HepG2 (cell line): ENCODE measurements at regions not wholly inside any gene's neighbourhood (a gene's known extent, or its start where the extent isn't known, plus 50 kb on each side); places are given as distances from the start of the nearest gene placed in this dataset.

ENCODE experiments used
- ATF3 ChIP-seq: sonication (generic); formaldehyde crosslinking; IDR thresholded peaks from 2 replicates; pipeline ENCODE4 v1.4.0; 2020; ENCODE audit warnings: missing genetic modification reagents
- HDAC2 ChIP-seq: sonication (generic); formaldehyde crosslinking; IDR thresholded peaks from 2 replicates; pipeline ENCODE4 v1.4.0; 2020; ENCODE audit warnings: missing genetic modification reagents
- KDM5A ChIP-seq: fragments of 200-600 bp; sonication (generic); IDR thresholded peaks from 2 replicates; pipeline ENCODE4 v1.7.0; 2018; ENCODE audit warnings: antibody characterized with exemption, mild to moderate bottlenecking, low read length, borderline replicate concordance
- MAFK ChIP-seq, 2 experiments: IDR thresholded peaks in 1 of 2; conservative IDR thresholded peaks in 1 of 2; 2 replicates each; pipeline ENCODE4 v1.6.1; 2011; ENCODE audit warnings: improper control_type of control experiment in 2 of 2, low read length in 2 of 2
- POLR2A ChIP-seq, 2 experiments: IDR thresholded peaks; 2 replicates each; pipeline ENCODE4 v1.6.1; 2011; ENCODE audit warnings: low read depth in 2 of 2, low read length in 2 of 2, mild to moderate bottlenecking in 1 of 2, moderate library complexity in 1 of 2; ENCODE audit not compliant: insufficient read depth in 1 of 2
- STAG1 ChIP-seq: sonication (generic); formaldehyde crosslinking; IDR thresholded peaks from 2 replicates; pipeline ENCODE4 v1.4.0; 2020; ENCODE audit warnings: missing genetic modification reagents
- TAF1 ChIP-seq: sonication (generic); formaldehyde crosslinking; IDR thresholded peaks from 2 replicates; pipeline ENCODE4 v1.4.0; 2020; ENCODE audit warnings: missing genetic modification reagents
- TF ChIP-seq, protein P1 (sequence below), 2 experiments: IDR thresholded peaks; 2 replicates each; pipeline ENCODE4 v1.6.1; 2011 to 2012; ENCODE audit warnings: low read length in 2 of 2, borderline replicate concordance in 1 of 2, low read depth in 1 of 2, mild to moderate bottlenecking in 1 of 2, moderate library complexity in 1 of 2
- TF ChIP-seq, protein P2 (sequence below): sonication (generic); formaldehyde crosslinking; IDR thresholded peaks from 2 replicates; pipeline ENCODE4 v1.4.0; 2020; ENCODE audit warnings: mild to moderate bottlenecking, missing genetic modification reagents

- TF ChIP-seq, protein P1, sequence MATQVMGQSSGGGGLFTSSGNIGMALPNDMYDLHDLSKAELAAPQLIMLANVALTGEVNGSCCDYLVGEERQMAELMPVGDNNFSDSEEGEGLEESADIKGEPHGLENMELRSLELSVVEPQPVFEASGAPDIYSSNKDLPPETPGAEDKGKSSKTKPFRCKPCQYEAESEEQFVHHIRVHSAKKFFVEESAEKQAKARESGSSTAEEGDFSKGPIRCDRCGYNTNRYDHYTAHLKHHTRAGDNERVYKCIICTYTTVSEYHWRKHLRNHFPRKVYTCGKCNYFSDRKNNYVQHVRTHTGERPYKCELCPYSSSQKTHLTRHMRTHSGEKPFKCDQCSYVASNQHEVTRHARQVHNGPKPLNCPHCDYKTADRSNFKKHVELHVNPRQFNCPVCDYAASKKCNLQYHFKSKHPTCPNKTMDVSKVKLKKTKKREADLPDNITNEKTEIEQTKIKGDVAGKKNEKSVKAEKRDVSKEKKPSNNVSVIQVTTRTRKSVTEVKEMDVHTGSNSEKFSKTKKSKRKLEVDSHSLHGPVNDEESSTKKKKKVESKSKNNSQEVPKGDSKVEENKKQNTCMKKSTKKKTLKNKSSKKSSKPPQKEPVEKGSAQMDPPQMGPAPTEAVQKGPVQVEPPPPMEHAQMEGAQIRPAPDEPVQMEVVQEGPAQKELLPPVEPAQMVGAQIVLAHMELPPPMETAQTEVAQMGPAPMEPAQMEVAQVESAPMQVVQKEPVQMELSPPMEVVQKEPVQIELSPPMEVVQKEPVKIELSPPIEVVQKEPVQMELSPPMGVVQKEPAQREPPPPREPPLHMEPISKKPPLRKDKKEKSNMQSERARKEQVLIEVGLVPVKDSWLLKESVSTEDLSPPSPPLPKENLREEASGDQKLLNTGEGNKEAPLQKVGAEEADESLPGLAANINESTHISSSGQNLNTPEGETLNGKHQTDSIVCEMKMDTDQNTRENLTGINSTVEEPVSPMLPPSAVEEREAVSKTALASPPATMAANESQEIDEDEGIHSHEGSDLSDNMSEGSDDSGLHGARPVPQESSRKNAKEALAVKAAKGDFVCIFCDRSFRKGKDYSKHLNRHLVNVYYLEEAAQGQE (IDR thresholded peaks at IDR 0.05; ENCODE audit: borderline replicate concordance in 1 of 2, low read depth in 1 of 2, low read length in 2 of 2) = no peak
- TF ChIP-seq KDM5A (no peak), MAFK (conservative IDR thresholded peaks at IDR 0.05 in 1 of 2, IDR thresholded peaks at IDR 0.05 in 1 of 2; ENCODE audit: low read length in 2 of 2) (no peak), ATF3 (CRISPR knock-in tag) (no peak), POLR2A (IDR thresholded peaks at IDR 0.05; ENCODE audit: insufficient read depth in 1 of 2, low read depth in 2 of 2, low read length in 2 of 2) (no peak), HDAC2 (no peak), TAF1 (CRISPR knock-in tag) (no peak), STAG1 (CRISPR knock-in tag) (no peak)
- TF ChIP-seq, protein P2, sequence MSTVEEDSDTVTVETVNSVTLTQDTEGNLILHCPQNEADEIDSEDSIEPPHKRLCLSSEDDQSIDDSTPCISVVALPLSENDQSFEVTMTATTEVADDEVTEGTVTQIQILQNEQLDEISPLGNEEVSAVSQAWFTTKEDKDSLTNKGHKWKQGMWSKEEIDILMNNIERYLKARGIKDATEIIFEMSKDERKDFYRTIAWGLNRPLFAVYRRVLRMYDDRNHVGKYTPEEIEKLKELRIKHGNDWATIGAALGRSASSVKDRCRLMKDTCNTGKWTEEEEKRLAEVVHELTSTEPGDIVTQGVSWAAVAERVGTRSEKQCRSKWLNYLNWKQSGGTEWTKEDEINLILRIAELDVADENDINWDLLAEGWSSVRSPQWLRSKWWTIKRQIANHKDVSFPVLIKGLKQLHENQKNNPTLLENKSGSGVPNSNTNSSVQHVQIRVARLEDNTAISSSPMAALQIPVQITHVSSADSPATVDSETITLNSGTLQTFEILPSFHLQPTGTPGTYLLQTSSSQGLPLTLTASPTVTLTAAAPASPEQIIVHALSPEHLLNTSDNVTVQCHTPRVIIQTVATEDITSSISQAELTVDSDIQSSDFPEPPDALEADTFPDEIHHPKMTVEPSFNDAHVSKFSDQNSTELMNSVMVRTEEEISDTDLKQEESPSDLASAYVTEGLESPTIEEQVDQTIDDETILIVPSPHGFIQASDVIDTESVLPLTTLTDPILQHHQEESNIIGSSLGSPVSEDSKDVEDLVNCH = no peak
Measured at GRCh38 chrY:19503092-19503449, 241.5 kb downstream of the KDM5D start.
